ENCODE measurements at regions not wholly inside any gene's neighbourhood (a gene's known extent, or its start where the extent isn't known, plus 50 kb on each side); places are given as distances from the start of the nearest gene placed in this dataset.

DNA sequence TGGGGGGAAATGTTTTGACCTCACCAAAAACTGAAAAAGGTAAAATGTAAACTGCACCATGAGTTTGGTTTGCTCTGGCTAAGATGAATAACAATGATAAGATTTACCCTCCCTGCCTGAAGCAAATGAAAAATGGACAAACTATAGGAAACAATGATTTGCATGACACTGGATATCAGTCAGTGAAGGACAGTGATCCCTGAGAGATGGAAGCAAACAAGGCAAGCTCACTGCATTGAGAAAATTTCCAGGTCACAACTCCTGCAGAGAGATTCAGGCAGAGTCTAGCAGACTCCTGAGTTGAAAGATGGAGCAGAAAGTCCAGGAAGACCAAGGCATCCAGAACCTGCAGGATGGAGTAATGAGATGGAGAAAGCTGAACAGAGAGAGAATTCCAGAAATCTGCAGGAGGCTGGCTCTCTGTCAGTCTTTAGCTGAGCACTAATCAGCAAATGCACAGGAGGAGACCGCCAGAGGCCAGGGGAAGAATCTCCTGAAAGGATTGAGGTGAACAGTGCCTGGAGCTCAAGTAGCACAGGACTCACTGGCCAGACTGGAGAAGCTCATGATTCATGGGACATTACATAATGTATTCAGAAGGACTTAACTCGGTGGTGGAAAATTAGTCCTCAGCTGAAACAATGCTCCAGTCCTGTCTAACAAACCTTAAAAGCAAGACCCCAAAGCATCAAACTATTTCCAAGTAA is 51.2 kb upstream of the PALS2 start:
- no peak for DNase-seq (ENCODE audit: low read depth in 2 of 2)
